ENCODE measurements at regions not wholly inside any gene's neighbourhood (a gene's known extent, or its start where the extent isn't known, plus 50 kb on each side); places are given as distances from the start of the nearest gene placed in this dataset.

DNA sequence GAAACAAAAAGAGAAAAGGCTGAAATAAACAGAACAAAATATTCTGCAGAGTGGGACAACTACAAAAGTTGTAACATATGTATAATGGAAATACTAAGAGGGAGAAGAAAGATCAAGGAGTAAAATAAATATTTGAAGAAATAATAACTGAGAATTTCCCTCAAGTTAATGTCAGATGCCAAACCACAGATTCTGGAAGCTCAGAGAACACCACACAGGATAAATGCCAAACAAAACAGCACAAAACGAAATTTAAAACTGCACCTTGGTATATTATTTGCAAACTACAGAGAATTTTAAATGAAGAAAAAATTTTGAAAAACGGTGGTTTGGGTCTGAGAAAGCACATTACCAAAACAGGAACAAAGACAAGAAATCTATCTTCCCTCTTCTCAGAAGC, 1588.9 kb upstream of the TMEFF2 start:
- H3K9me3 Mint-ChIP-seq (ENCODE audit: unreplicated experiment) = no peaks in the 10 kb centered on the region
- ChIA-PET POLR2A (no interaction called here), CTCF (interaction anchor here (0.7 kb wide), 1 partner anchor 108 kb away, joined by 3 read pairs; no protein-coding TSS in a partner anchor)
- TF ChIP-seq, protein P1, sequence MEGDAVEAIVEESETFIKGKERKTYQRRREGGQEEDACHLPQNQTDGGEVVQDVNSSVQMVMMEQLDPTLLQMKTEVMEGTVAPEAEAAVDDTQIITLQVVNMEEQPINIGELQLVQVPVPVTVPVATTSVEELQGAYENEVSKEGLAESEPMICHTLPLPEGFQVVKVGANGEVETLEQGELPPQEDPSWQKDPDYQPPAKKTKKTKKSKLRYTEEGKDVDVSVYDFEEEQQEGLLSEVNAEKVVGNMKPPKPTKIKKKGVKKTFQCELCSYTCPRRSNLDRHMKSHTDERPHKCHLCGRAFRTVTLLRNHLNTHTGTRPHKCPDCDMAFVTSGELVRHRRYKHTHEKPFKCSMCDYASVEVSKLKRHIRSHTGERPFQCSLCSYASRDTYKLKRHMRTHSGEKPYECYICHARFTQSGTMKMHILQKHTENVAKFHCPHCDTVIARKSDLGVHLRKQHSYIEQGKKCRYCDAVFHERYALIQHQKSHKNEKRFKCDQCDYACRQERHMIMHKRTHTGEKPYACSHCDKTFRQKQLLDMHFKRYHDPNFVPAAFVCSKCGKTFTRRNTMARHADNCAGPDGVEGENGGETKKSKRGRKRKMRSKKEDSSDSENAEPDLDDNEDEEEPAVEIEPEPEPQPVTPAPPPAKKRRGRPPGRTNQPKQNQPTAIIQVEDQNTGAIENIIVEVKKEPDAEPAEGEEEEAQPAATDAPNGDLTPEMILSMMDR (IDR thresholded peaks at IDR 0.05; ENCODE audit: unreplicated experiment) = no peak
- peak overlapping the region; percentile 28 for H3K4me3 Mint-ChIP-seq (ENCODE audit: unreplicated experiment)
- peaks cover 12% of the 10 kb centered on the region for H3K4me1 Mint-ChIP-seq (ENCODE audit: insufficient read depth, unreplicated experiment)
- no peaks in the 10 kb centered on the region for H3K27me3 Mint-ChIP-seq (ENCODE audit: insufficient read depth, unreplicated experiment)
- peak; percentile 20 for DNase-seq (ENCODE audit: unreplicated experiment)
- H3K27ac Mint-ChIP-seq (ENCODE audit: low read depth, unreplicated experiment) = peak overlapping the region; percentile 76
- H3K36me3 Mint-ChIP-seq (ENCODE audit: insufficient read depth, unreplicated experiment) = no peaks in the 10 kb centered on the region
- no TSS peak for BruUV-seq (replicated peaks)
- intact Hi-C loops (cut with micrococcal nuclease) = no loop called here

DNA sequence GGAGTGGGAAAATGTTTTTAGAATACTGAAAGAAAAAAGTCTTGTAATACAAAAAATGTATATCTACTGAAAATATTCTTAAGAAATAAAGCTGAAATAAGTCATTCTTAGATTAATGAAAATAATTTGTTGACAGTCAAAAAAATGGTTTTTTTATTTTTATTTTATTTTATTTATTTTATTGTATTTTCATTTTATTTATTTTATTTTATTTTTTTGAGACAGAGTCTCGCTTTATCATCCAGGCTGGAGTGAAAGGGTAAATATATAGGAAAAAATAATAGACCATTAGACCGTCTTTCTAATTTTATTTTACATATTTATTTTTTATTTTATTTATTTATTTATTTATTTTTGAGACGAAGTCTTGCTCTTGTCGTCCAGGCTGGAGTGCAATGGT, 1583.6 kb upstream of the TMEFF2 start:
- no peaks in the 10 kb centered on the region for H3K9me3 Mint-ChIP-seq (ENCODE audit: unreplicated experiment)
- H3K27me3 Mint-ChIP-seq (ENCODE audit: insufficient read depth, unreplicated experiment) = no peaks in the 10 kb centered on the region
- no peak overlapping the region for H3K4me3 Mint-ChIP-seq (ENCODE audit: unreplicated experiment)
- intact Hi-C loops (cut with micrococcal nuclease) = loop anchor here (5.0 kb wide), 1 partner anchor 1551 kb away; no protein-coding TSS in a partner anchor
- no peaks in the 10 kb centered on the region for H3K36me3 Mint-ChIP-seq (ENCODE audit: insufficient read depth, unreplicated experiment)
- DNase-seq (ENCODE audit: unreplicated experiment) = no peak
- H3K27ac Mint-ChIP-seq (ENCODE audit: low read depth, unreplicated experiment) = no peak overlapping the region
- peaks cover 6% of the 10 kb centered on the region for H3K4me1 Mint-ChIP-seq (ENCODE audit: insufficient read depth, unreplicated experiment)
- TF ChIP-seq, protein P1 (IDR thresholded peaks at IDR 0.05; ENCODE audit: unreplicated experiment) = no peak
- ChIA-PET POLR2A (interaction anchor here (0.7 kb wide), 1 partner anchor 16 kb away, joined by 3 read pairs; no protein-coding TSS in a partner anchor), CTCF (no interaction called here)
- no TSS peak for BruUV-seq (replicated peaks)

DNA sequence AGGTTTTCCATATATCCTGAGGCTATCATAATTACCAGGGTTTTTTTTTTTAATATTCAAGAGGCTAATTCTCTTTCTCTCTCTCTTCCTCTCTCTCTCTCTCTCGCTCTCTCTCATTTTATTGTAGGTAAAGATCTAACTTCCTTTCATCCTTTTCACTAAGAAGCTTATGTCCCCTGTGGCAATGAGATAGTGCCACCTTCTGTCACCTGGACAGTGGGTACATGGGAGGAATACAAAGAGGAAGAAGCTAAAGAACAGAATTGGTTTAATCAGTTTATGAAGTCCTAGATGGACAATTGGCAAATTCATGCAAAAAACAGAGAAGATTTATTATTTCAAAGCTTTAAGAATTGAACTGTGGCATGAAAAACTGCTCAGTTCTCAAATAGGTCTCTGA, 1582.3 kb upstream of the TMEFF2 start:
- TF ChIP-seq, protein P1 (IDR thresholded peaks at IDR 0.05; ENCODE audit: unreplicated experiment) = no peak
- ChIA-PET CTCF (no interaction called here), POLR2A (no interaction called here)
- Mint-ChIP-seq H3K36me3 (ENCODE audit: insufficient read depth, unreplicated experiment) (no peaks in the 10 kb centered on the region), H3K4me3 (ENCODE audit: unreplicated experiment) (no peak overlapping the region), H3K27me3 (ENCODE audit: insufficient read depth, unreplicated experiment) (no peaks in the 10 kb centered on the region), H3K9me3 (ENCODE audit: unreplicated experiment) (no peaks in the 10 kb centered on the region), H3K27ac (ENCODE audit: low read depth, unreplicated experiment) (no peak overlapping the region), H3K4me1 (ENCODE audit: insufficient read depth, unreplicated experiment) (no peaks in the 10 kb centered on the region)
- no peak for DNase-seq (ENCODE audit: unreplicated experiment)
- BruUV-seq (replicated peaks) = no TSS peak
- intact Hi-C loops (cut with micrococcal nuclease) = loop anchor here (5.0 kb wide), 1 partner anchor 1550 kb away; no protein-coding TSS in a partner anchor

DNA sequence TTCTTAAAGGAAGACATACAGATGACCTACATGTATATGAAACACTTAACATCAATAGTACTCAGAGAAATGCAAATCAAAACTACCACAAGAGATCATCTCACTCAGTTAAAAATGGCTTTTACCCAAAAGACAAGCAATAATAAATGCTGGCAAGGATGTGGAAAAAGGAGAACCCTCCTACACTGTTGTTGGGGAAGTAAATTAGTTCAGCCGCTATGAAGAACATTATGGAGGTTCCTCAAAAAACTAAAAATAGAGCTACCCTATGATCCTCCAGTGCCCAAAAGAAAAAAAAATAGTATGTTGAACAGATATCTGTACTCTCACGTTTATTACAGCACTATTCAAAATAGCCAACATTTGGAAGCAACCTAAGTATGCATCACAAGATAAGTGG, 1579.4 kb upstream of the TMEFF2 start:
- intact Hi-C loops (cut with micrococcal nuclease) = no loop called here
- Mint-ChIP-seq H3K27ac (ENCODE audit: low read depth, unreplicated experiment) (no peak overlapping the region), H3K36me3 (ENCODE audit: insufficient read depth, unreplicated experiment) (no peaks in the 10 kb centered on the region), H3K27me3 (ENCODE audit: insufficient read depth, unreplicated experiment) (no peaks in the 10 kb centered on the region), H3K4me3 (ENCODE audit: unreplicated experiment) (no peak overlapping the region), H3K9me3 (ENCODE audit: unreplicated experiment) (no peaks in the 10 kb centered on the region), H3K4me1 (ENCODE audit: insufficient read depth, unreplicated experiment) (no peaks in the 10 kb centered on the region)
- no TSS peak for BruUV-seq (replicated peaks)
- ChIA-PET POLR2A (interaction anchor here (0.7 kb wide), 1 partner anchor 717 kb away, joined by 3 read pairs; no protein-coding TSS in a partner anchor), CTCF (interaction anchor here (1.1 kb wide), 1 partner anchor 14 kb away, joined by 4 read pairs; no protein-coding TSS in a partner anchor)
- TF ChIP-seq, protein P1 (IDR thresholded peaks at IDR 0.05; ENCODE audit: unreplicated experiment) = no peak
- DNase-seq (ENCODE audit: unreplicated experiment) = no peak
